BJ (cell line): ENCODE measurements at regions not wholly inside any gene's neighbourhood (a gene's known extent, or its start where the extent isn't known, plus 50 kb on each side); places are given as distances from the start of the nearest gene placed in this dataset.

Experiments used
- CTCF ChIA-PET: fragments of 350-600 bp; formaldehyde crosslinking; extraction: SDS; loops from one replicate; lab custom pipeline; 2021; ENCODE audit warnings: antibody characterized with exemption, inconsistent platforms; lab: Yijun Ruan, JAX
- POLR2A ChIA-PET: fragments of 300-600 bp; sonication (Branson Sonifier 250); formaldehyde crosslinking; extraction: SDS; loops from one replicate; lab custom pipeline; 2021; ENCODE audit warnings: antibody characterized with exemption; lab: Charles Lee
- DNase-seq: peaks from one replicate; pipeline ENCODE4 v3.0.0-alpha.2; 2011; ENCODE audit warnings: low read depth
- H3K27me3 ChIP-seq: 2 replicates; pipeline ENCODE4 v1.6.0; 2011; ENCODE audit warnings: low read length; ENCODE audit not compliant: control insufficient read depth, insufficient read depth
- H3K36me3 ChIP-seq: 2 replicates; pipeline ENCODE4 v1.5.1; 2011; ENCODE audit warnings: low read length; ENCODE audit not compliant: control insufficient read depth, insufficient read depth
- H3K4me3 ChIP-seq: 2 replicates; pipeline ENCODE4 v1.5.1; 2011; ENCODE audit warnings: low read depth, mild to moderate bottlenecking, control low read depth, low read length
- CTCF ChIP-seq: IDR thresholded peaks from 2 replicates; pipeline ENCODE4 v1.5.1; 2011; ENCODE audit warnings: low read depth, mild to moderate bottlenecking, control low read depth, inconsistent platforms, low read length, moderate library complexity; ENCODE audit not compliant: insufficient read depth

- POLR2A ChIA-PET: no interaction called here
- no peak for TF ChIP-seq CTCF
- peaks cover 24% of the 10 kb centered on the region for H3K27me3 ChIP-seq
- CTCF ChIA-PET: interaction anchor here (0.7 to 1.7 kb wide), 5 partner anchors 11 to 103 kb away, joined by 3 to 5 read pairs (median 3); no protein-coding TSS in a partner anchor
- no peak overlapping the region for H3K4me3 ChIP-seq
- DNase-seq: no peak
- no peaks in the 10 kb centered on the region for H3K36me3 ChIP-seq
These were observed 158.4 kb upstream of the FHL2 start for GRCh38 chr2:105557021-105557920.

- Histone ChIP-seq H3K4me3 (no peak overlapping the region), H3K27me3 (peaks cover 23% of the 10 kb centered on the region), H3K36me3 (no peaks in the 10 kb centered on the region)
- no peak for TF ChIP-seq CTCF
- DNase-seq: no peak
- ChIA-PET POLR2A (no interaction called here), CTCF (interaction anchor here (1.0 to 1.1 kb wide), 2 partner anchors 20 to 22 kb away, joined by 3 read pairs; no protein-coding TSS in a partner anchor)
These were observed 157.5 kb upstream of the FHL2 start for GRCh38 chr2:105556366-105556765.

GRCh38 chr2:105554235-105554634 lies 155.4 kb upstream of the FHL2 start:
- no peak for DNase-seq
- H3K4me3 ChIP-seq: no peak overlapping the region
- CTCF ChIA-PET: no interaction called here
- no peak for TF ChIP-seq CTCF
- POLR2A ChIA-PET: no interaction called here
- H3K36me3 ChIP-seq: no peaks in the 10 kb centered on the region
- H3K27me3 ChIP-seq: peaks cover 15% of the 10 kb centered on the region

- no peak for DNase-seq
- Histone ChIP-seq H3K4me3 (no peak overlapping the region), H3K36me3 (no peaks in the 10 kb centered on the region), H3K27me3 (peaks cover 14% of the 10 kb centered on the region)
- ChIA-PET CTCF (interaction anchor here (0.6 to 0.9 kb wide), 2 partner anchors 10 to 32 kb away, joined by 3 read pairs; no protein-coding TSS in a partner anchor), POLR2A (interaction anchor here (0.6 kb wide), 1 partner anchor 484 kb away, joined by 3 read pairs; no protein-coding TSS in a partner anchor)
- TF ChIP-seq CTCF: no peak
These were observed 154.8 kb upstream of the FHL2 start for GRCh38 chr2:105553538-105554196.

- H3K36me3 ChIP-seq: no peaks in the 10 kb centered on the region
- ChIA-PET CTCF (interaction anchor here (0.6 to 1.6 kb wide), 5 partner anchors 9 to 203 kb away, joined by 3 to 5 read pairs (median 4); no protein-coding TSS in a partner anchor), POLR2A (no interaction called here)
- no peak for DNase-seq
- no peak for TF ChIP-seq CTCF
- H3K27me3 ChIP-seq: peaks cover 1% of the 10 kb centered on the region
- H3K4me3 ChIP-seq: no peak overlapping the region
These were observed 147.8 kb upstream of the FHL2 start for GRCh38 chr2:105546628-105546974.
